GM18507 (cell line): ENCODE measurements at regions not wholly inside any gene's neighbourhood (a gene's known extent, or its start where the extent isn't known, plus 50 kb on each side); places are given as distances from the start of the nearest gene placed in this dataset.
A peak's percentile ranks its signal among the peaks of the same experiment; 100 is the strongest.

Source experiments
- DNase-seq: peaks from one replicate; pipeline ENCODE4 v3.0.0; 2011; ENCODE audit warnings: low read depth; ENCODE audit not compliant: insufficient read length; ENCODE audit errors: extremely low spot score
- FAIRE-seq: peaks from 2 replicates; lab custom pipeline; 2011; peaks lifted over from hg19 to GRCh38; lab: Jason Lieb, UNC

GRCh38 chr2:128710242-128710641 is 391.6 kb upstream of the HS6ST1 start:
- DNase-seq (no peak), FAIRE-seq (no peak)

- FAIRE-seq: no peak
Measured at GRCh38 chr2:128710729-128711128, 392.1 kb upstream of the HS6ST1 start.

GRCh38 chr2:128714285-128714684 is 395.6 kb upstream of the HS6ST1 start:
- DNase-seq (no peak), FAIRE-seq (no peak)

More at GRCh38 chr2:128710729-128711128, 392.1 kb upstream of the HS6ST1 start:
- DNase-seq: no peak

- FAIRE-seq: no peak
- DNase-seq: no peak
Measured at GRCh38 chr2:128714851-128715312, 396.2 kb upstream of the HS6ST1 start.

GRCh38 chr2:128715360-128715759 is 396.7 kb upstream of the HS6ST1 start:
- no peak for DNase-seq
- FAIRE-seq: no peak

GRCh38 chr2:128716299-128716721 is 397.6 kb upstream of the HS6ST1 start:
- FAIRE-seq: no peak
- DNase-seq: no peak

GRCh38 chr2:128717758-128718710 is 399.4 kb upstream of the HS6ST1 start:
- no peak for FAIRE-seq
- no peak for DNase-seq

GRCh38 chr2:128720080-128721022 is 401.7 kb upstream of the HS6ST1 start:
- FAIRE-seq (no peak), DNase-seq (no peak)

- DNase-seq (no peak), FAIRE-seq (no peak)
Measured at GRCh38 chr2:128721096-128721495, 402.4 kb upstream of the HS6ST1 start.

- DNase-seq: no peak
- FAIRE-seq: no peak
Measured at GRCh38 chr2:128722489-128722888, 403.8 kb upstream of the HS6ST1 start.

- FAIRE-seq (no peak), DNase-seq (no peak)
Measured at GRCh38 chr2:128724547-128724946, 405.9 kb upstream of the HS6ST1 start.

GRCh38 chr2:128724972-128725371 is 406.3 kb upstream of the HS6ST1 start:
- FAIRE-seq: no peak
- DNase-seq: no peak

- no peak for DNase-seq
- no peak for FAIRE-seq
Measured at GRCh38 chr2:128726236-128726635, 407.6 kb upstream of the HS6ST1 start.

- no peak for DNase-seq
- FAIRE-seq: peak; percentile 77
Measured at GRCh38 chr2:128726911-128727310, 408.2 kb upstream of the HS6ST1 start.

GRCh38 chr2:128727404-128727803 is 408.7 kb upstream of the HS6ST1 start:
- DNase-seq (no peak), FAIRE-seq (peak; percentile 85)

GRCh38 chr2:128727914-128728313 is 409.2 kb upstream of the HS6ST1 start:
- peak; percentile 71 for FAIRE-seq
- DNase-seq: no peak

GRCh38 chr2:128729051-128729450 is 410.4 kb upstream of the HS6ST1 start:
- DNase-seq (no peak), FAIRE-seq (no peak)

GRCh38 chr2:128731994-128732650 is 413.5 kb upstream of the HS6ST1 start:
- FAIRE-seq (no peak), DNase-seq (no peak)

GRCh38 chr2:128732976-128733431 is 414.3 kb upstream of the HS6ST1 start:
- DNase-seq: no peak
- FAIRE-seq: no peak
